ENCODE measurements at regions not wholly inside any gene's neighbourhood (a gene's known extent, or its start where the extent isn't known, plus 50 kb on each side); places are given as distances from the start of the nearest gene placed in this dataset.

DNA sequence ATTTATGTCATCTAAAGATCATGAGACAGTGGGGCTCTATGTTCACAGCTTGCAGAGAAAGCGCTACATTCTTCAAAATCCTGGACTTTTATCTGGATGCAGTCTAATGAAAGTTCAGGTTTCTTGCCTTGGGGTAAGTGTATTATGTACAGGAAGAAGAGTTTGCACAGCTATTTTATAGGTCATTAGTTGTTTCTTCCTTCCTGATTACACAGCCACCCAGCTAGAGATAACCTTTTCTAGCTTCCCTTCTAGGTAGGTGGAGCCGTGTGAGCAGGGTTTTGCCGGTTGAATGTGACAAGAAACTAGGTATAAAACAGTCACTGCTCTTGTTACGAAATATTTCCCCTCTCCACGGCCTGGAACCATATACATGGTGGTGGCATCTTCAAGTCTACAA is 800.8 kb upstream of the SOX11 start:
- TF ChIP-seq, protein P1, sequence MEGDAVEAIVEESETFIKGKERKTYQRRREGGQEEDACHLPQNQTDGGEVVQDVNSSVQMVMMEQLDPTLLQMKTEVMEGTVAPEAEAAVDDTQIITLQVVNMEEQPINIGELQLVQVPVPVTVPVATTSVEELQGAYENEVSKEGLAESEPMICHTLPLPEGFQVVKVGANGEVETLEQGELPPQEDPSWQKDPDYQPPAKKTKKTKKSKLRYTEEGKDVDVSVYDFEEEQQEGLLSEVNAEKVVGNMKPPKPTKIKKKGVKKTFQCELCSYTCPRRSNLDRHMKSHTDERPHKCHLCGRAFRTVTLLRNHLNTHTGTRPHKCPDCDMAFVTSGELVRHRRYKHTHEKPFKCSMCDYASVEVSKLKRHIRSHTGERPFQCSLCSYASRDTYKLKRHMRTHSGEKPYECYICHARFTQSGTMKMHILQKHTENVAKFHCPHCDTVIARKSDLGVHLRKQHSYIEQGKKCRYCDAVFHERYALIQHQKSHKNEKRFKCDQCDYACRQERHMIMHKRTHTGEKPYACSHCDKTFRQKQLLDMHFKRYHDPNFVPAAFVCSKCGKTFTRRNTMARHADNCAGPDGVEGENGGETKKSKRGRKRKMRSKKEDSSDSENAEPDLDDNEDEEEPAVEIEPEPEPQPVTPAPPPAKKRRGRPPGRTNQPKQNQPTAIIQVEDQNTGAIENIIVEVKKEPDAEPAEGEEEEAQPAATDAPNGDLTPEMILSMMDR (IDR thresholded peaks at IDR 0.05): no peak
- no peak for TF ChIP-seq POLR2A (IDR thresholded peaks at IDR 0.05)

All from lower leg skin (tissue), 3 donors.